DLD1 (cell line): ENCODE measurements at regions not wholly inside any gene's neighbourhood (a gene's known extent, or its start where the extent isn't known, plus 50 kb on each side); places are given as distances from the start of the nearest gene placed in this dataset.
"Not testable (repeated sequence)": the region's sequence is repeated elsewhere in the genome, so short reads cannot be mapped to it uniquely, and the experiment has no call there.

ENCODE experiments used
- in situ Hi-C: cut with HindIII; loops from 2 replicates; pipeline ENCODE4 v1.10.0; 2017; ENCODE audit warnings: low sequenced_read_pairs

- in situ Hi-C loops = no loop called here
These were observed 227.2 kb upstream of the FAM3C start for GRCh38 chr7:121623130-121623872.

- in situ Hi-C loops = no loop called here
These were observed 225.8 kb upstream of the FAM3C start for GRCh38 chr7:121621937-121622336.

- in situ Hi-C loops = no loop called here
These were observed 225.0 kb upstream of the FAM3C start for GRCh38 chr7:121620953-121621606.

- in situ Hi-C loops = no loop called here
These were observed 224.1 kb upstream of the FAM3C start for GRCh38 chr7:121620206-121620605.

- in situ Hi-C loops = no loop called here
These were observed 222.1 kb upstream of the FAM3C start for GRCh38 chr7:121618182-121618581.

GRCh38 chr7:121610243-121610642, 214.1 kb upstream of the FAM3C start:
- in situ Hi-C loops = no loop called here

- in situ Hi-C loops = no loop called here
These were observed 213.1 kb upstream of the FAM3C start for GRCh38 chr7:121609208-121609607.

- in situ Hi-C loops = no loop called here
These were observed 212.7 kb upstream of the FAM3C start for GRCh38 chr7:121608785-121609184.

- in situ Hi-C loops = not testable (repeated sequence)
These were observed 212.1 kb upstream of the FAM3C start for GRCh38 chr7:121608183-121608582.

GRCh38 chr7:121605317-121605680, 209.2 kb upstream of the FAM3C start:
- in situ Hi-C loops = no loop called here

GRCh38 chr7:121604627-121605316, 208.7 kb upstream of the FAM3C start:
- in situ Hi-C loops = no loop called here

- in situ Hi-C loops = no loop called here
These were observed 207.8 kb upstream of the FAM3C start for GRCh38 chr7:121603886-121604285.

- in situ Hi-C loops = no loop called here
These were observed 203.8 kb upstream of the FAM3C start for GRCh38 chr7:121599887-121600286.

GRCh38 chr7:121595758-121596696, 199.9 kb upstream of the FAM3C start:
- in situ Hi-C loops = no loop called here

GRCh38 chr7:121591926-121592325, 195.8 kb upstream of the FAM3C start:
- in situ Hi-C loops = no loop called here

- in situ Hi-C loops = no loop called here
These were observed 191.3 kb upstream of the FAM3C start for GRCh38 chr7:121587435-121587834.

- in situ Hi-C loops = no loop called here
These were observed 186.2 kb upstream of the FAM3C start for GRCh38 chr7:121582258-121582657.

- in situ Hi-C loops = no loop called here
These were observed 183.5 kb upstream of the FAM3C start for GRCh38 chr7:121579639-121580038.

- in situ Hi-C loops = no loop called here
These were observed 182.6 kb upstream of the FAM3C start for GRCh38 chr7:121578669-121579068.

GRCh38 chr7:121576148-121576917, 180.2 kb upstream of the FAM3C start:
- in situ Hi-C loops = no loop called here
